GM21529 (cell line): ENCODE measurements at regions not wholly inside any gene's neighbourhood (a gene's known extent, or its start where the extent isn't known, plus 50 kb on each side); places are given as distances from the start of the nearest gene placed in this dataset.

Experiments used
- ATAC-seq: cut with Tn5 transposase; IDR thresholded peaks from one replicate; pipeline ENCODE4 v1.9.1; 2021; ENCODE audit not compliant: unreplicated experiment

DNA sequence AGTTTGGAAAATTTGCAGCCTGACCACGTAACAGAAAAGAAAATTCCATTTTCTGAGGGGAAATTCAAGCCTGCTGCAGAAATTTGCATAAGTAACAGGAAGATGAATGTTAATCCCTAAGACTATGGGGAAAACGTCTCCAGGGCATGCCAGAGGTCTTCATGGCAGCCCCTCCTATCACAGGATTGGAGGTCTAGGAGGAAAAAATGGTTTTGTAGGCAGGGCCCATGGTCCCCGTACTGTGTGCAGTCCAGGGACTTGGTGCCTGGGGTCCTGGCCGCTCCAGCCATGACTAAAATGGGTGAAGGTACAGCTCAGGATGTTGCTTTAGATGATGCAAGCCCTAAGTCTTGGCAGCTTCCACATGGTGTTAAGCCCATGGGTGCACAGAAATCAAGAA, 437.3 kb upstream of the SEMA3A start:
- no peak for ATAC-seq

DNA sequence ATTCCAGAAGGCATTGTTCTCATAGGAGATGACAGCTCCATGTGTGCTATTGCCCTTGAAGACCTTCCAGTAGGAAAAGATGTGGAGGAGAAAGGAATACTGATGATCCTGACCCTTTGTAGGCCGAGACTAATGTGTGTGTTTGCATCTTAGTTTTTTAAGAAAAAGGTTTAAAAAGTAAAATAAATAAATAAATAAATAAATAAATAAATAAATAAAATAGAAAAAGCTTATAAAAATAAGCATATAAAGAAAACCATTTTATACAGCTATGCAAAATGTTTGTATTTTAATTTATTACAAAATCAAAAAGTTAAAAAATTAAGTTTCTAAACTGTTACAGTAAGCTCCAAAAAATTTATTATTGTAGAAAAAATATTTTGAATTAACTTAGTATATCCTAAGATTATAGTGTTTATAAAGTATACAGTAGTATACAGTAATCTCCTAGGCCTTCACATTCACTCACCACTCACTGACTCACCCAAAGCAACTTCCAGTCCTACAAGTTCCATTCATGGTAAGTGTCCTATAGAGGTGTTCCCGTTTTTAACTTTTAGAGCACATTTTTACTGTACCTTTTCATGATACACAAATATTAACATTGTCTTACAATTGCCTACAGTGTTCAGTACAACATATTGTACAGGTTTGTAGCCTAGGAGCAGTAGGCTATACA, 435.2 kb upstream of the SEMA3A start:
- no peak for ATAC-seq

DNA sequence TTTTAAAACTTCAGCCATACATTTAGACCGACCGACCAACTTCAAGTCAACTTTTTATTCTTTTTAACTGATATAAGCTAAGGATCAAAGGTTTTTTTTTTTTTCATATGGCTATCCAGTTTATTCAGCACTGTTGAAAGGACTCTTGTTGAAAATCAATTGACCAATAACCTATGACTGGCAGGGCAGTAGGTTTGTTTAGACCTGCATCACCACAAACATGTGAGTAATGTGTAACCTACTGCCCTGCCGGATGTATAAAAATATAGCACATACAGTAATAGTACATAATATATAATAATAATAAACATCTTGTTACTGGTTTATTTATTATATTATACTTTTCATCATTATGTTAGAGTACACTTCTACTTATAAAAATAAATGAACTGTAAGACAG, 434.6 kb upstream of the SEMA3A start:
- ATAC-seq, result no peak

DNA sequence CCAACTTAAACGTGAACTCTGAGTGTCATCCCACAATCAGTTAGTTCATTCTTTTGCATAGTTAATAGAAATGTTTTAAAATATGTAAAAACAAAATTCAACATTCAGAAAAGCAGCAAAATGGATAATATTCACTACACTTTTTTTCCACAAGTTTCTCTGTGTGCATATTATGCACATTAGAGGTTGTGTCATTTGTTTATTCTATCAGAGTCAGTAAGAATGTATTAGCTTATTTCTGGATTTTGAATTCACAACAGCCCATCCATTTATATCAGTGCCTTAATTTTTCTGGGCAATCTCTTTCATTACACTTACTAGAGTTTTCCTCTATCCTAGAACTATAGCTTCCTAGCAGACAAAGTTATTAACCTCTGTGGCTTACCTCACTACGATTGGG, 432.7 kb upstream of the SEMA3A start:
- no peak for ATAC-seq

DNA sequence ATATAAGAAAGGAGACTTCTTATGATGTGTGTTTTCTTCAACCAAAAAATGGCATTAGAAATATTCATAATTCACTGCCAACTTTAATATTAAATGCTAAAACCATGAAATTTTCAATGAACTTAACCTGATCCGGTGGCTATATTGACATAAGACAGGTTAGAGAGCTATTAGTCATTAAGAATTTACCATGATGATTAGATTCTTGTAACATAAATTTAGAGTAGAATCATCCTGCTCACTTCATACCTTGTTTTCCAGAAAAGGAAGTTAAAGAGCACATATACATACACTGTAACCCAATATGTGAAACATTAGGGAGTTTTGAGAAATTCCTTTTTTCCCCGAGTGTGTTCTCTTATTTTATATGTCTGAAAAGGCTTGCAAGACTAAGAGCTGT, 430.3 kb upstream of the SEMA3A start:
- ATAC-seq, result no peak

DNA sequence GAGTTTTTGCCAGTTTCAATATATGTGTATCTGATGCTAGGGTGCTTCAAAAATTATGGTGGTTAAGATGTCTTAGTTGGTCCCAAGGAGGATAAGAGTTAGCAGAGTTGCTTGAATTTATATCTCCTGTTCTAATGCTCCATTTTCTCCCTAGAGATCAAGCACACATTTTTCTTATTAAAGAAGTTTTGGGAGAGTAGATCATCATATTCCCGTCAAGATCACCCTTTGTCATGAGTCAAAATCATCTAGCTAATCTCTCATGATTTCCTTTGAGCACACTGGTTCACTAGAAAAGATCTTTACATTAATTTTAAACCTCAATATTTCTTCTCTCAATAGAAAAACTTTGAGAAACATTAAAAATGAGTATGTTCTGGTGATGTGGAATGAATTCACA, 429.9 kb upstream of the SEMA3A start:
- ATAC-seq, result no peak

DNA sequence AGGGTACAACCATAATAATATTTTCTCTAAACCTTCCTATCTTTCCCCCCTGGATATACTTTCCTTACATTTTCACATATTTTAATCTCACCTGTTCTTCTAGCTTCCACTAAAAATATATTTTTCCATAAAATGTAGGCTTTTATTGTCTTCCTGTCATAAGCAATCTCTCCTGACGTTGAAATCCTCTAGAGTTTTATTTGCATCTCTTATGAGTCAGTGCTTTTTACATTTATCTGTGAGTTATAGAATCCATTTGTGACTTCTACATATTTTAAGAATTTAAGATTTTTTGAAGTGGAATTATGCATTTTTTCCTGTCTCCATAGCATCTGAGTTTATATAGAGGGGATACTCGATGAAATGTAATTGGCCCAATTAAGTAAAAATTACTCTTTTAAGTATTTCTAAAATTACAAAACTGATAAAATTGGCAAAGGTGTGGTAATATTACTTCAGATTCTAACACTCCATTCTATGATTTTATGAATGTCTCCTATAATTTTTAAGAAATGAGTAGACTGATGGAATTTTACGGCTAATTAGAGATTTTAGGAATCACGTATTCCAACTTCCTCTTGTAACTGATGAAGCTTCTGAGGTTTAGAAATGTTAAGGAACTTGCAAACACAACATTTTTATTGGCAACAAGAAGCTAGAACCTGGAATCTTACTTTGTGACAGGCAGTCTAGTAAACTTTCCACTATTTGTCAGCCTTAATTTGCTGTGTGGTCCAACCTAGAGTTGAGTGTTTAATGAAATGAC, 422.9 kb upstream of the SEMA3A start:
- ATAC-seq, result no peak

DNA sequence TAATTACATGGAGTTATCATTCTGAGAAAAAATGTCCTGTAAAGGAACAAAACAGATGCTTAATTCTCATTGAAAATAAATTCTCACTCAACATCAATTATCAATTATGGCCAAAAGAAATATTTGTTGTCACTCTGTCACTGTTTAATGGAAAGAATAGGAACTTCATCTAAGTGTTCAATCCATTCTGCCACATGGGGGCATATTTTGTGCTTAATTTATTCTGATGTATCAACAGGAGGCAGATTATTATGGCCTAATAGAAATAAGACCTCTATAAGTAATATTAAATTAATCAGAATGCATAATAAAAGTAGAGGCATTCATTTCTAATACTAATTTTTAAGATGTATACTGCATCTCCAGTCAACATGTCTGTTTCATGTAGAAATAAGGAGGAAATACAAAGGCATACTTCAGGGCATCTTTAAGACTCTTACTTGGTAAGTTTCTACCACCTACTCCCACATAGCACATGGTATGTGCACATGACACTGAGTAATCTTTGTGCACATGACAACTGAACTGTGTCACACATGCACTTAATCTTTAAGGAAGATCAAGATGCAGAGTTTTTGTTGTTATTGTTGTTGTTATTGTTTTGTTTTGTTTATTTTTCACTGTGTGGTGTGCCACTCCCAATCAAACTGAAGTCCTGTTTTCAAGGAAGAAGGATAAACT, 420.4 kb upstream of the SEMA3A start:
- ATAC-seq, result no peak

DNA sequence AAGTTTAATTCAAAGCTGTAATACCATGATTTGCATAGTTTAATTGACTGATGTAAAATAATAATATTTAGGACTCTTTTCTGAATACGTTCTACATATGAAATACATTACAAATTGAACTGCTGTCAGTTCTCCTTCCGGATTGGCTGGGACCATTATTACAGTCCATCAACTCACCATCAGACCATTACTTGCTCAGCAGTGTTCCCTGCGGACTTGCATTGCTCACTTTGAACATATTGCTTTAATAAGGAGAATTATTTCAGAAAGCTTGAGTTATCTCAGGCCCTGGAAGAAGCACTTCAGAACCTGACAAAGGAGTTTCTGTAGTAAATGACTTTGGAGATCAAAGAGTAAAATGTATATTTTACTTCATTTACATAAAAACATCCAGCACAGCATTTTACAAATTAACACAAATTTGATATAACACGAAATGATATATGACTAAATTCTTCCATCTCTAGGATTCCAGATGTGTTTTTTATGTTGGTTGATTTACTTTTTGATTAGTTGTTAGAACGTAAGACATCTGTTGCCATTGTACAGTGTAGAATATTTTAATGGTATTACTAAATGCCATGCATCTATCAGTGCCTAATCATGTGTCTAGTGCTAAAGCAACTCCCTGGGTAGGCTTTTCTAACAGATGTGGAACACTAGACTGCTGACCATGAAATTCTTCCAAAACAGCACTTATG, 418.5 kb upstream of the SEMA3A start:
- no peak for ATAC-seq

DNA sequence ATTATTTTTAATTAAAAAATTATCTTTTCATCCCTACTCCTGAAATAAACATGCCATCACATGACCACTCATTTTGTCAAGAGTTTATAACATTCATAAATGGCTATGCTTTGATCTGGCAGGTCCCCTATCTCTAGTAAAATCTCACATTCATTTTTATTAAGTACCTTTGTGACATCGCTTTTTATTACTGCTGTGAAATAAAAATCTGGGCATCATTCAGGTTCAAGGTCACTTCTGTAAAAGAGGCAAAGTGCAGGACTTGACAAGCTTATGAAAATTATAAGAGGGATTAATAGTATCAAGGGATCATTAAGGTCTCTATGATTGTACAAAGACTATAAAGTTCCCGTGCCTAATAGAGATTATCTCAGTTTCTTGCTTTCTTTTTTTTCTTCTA, 416.8 kb upstream of the SEMA3A start:
- no peak for ATAC-seq

GRCh38 chr7:84610390-84610789, 415.8 kb upstream of the SEMA3A start:
- no peak for ATAC-seq

DNA sequence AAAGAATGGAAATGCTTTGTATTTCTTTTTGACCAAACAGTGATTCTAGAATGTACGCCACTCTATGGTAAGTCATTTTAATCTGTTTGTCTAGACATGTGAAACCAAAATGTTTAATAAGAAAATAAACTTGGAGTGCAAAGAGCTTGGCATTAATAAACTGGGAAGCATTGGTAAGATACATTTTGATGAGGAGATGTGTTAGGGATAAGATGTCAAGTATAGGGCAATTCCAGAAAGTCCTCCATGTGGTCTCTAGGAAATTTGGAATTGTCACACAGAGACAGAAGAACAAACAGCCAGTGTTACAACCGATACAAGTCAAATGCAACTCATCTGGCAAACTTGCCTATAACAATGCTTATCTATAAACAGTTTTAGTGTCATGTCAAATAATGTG, 410.7 kb upstream of the SEMA3A start:
- no peak for ATAC-seq

GRCh38 chr7:84603545-84603944, 409.0 kb upstream of the SEMA3A start:
- ATAC-seq, result no peak

DNA sequence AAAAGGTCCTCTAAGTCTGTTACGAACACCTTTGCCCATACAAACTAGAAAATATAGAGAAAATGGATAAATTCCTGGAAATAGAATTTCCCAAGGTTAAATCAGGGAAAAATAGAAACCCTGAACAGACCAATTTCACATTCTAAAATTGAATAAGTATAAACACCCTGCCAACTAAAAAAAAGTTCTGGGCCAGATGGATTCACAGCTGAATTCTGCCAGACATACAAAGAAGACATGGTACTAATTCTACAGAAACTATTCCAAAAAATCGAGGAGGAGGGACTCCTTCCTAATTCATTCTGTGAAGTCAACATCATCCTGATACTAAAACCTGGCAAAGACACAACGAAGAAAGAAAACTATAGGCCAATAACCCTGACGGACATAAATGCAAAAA, 400.4 kb upstream of the SEMA3A start:
- no peak for ATAC-seq

DNA sequence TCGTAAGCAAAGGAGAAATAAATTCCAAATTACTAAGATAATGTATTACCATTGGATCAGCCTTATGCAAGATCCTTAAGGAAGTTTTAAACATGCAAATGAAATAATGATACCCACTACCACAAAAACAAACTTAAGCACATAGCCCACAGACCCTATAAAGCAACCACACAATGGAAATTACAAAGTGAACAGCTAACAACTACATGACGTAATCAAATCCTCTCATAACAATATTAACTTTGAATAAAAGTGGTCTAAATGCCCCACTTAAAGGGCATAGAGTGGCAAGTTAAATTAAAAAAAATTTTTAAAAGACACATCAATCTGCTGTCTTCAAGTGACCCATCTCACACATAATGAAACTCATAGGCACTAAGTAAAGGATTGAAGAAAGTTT, 397.3 kb upstream of the SEMA3A start:
- no peak for ATAC-seq

DNA sequence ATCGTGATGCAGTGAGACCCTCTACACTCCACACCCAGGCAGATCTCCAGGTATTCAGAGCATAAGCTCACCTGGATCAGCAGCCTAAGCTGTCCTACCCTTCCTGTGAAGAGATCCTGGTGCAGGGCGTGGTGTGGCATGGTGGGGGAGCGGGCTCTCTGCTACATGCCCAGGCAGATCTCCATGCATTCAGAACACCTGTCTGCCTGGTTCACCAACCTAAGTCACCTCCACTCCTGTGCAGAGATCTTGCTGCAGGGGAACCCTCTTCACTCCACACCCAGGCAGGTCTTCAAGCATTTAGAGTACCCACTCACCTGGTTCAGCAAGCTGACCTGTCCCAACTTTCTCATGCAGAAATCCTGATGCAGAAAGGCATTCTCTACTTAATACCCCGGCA, 394.4 kb upstream of the SEMA3A start:
- ATAC-seq, result no peak

- no peak for ATAC-seq
Observed at GRCh38 chr7:84583331-84583730, 388.7 kb upstream of the SEMA3A start.

- ATAC-seq, result no peak
Observed at GRCh38 chr7:84582747-84583146, 388.2 kb upstream of the SEMA3A start.

GRCh38 chr7:84578825-84579224, 384.2 kb upstream of the SEMA3A start:
- ATAC-seq, result no peak

DNA sequence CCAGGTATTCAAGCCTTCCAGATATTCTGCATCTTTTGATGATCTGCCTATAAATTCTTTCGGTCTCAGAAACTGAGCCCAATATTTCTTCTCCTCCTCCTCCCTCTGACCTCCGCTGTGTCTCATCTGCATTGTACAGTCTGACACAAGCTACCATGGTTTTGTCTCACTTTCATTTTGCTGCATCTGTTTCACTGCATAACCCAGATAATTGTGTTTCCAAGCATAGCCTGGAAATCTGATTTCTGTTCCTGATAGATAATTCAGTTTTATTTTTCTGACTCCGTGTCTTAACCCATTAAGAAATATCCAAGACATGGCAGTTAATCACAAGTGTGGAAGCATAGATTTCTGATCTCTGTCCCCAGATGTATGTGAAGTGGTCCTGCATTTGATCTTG, 374.2 kb upstream of the SEMA3A start:
- no peak for ATAC-seq

DNA sequence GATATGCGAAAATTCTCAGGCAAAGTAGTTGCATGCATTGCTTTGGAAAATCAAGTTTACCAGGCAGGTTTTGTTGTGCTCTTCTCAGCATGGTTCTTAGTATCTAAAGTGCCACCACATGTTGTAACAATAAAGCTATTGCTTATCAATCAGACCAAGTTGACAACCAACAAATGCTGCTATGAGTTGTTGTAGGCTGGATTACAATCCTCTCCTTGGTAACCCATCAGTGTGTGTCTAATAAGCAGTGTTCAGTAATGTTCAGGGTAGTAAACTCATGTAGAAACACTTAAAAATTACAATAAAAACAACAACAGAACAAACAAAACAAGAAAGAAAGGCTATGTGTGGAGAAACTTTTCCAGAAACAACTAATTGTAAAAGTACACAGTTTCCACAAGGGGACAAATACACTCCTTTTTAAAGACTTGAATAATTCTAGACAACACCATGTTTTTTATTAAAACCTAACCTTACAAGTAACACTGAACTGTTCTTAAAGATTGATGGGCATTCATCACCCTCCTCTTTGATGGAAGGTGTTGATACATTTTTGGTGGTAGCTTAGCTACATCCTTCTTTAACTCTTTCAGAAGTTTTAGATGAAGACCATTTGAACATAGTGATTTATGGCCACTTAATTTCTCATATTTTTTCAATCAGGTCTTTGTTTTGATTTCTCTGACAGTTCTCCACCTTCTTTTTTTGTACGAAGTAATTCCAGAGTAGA, 370.9 kb upstream of the SEMA3A start:
- ATAC-seq, result no peak
